ENCODE measurements at regions not wholly inside any gene's neighbourhood (a gene's known extent, or its start where the extent isn't known, plus 50 kb on each side); places are given as distances from the start of the nearest gene placed in this dataset.
A peak's percentile ranks its signal among the peaks of the same experiment; 100 is the strongest.

GRCh38 chr18:64270608-64271007 is 121.7 kb upstream of the LINC00305 start:
- no peak overlapping the region for H3K56ac ChIP-seq (ENCODE audit: insufficient read length, low read depth, low read length)
- H4K5ac ChIP-seq (ENCODE audit: insufficient read length, low read depth, low read length) = no peak overlapping the region
- Mint-ChIP-seq H3K9me3 (peaks cover 19 to 23% of the 10 kb centered on the region in 2 experiments), H3K4me1 (peaks cover 47 to 56% of the 10 kb centered on the region in 2 experiments), H3K4me3 (no peak overlapping the region), H3K36me3 (ENCODE audit: insufficient read depth in 1 of 3, low read depth in 3 of 3) (peaks cover 11 to 20% (median 15%) of the 10 kb centered on the region in 3 experiments), H3K27ac (0 out of 7 replicates have a peak overlapping the region, but pooled peaks of 1 of the 3 experiments have one; percentile 40), H3K27me3 (ENCODE audit: low read depth) (no peaks in the 10 kb centered on the region)
- H2BK120ac ChIP-seq (ENCODE audit: low read depth, low read length, poor library complexity, severe bottlenecking) = no peak overlapping the region
- DNase-seq = no peak
- no peaks in the 10 kb centered on the region for H3K9me3 ChIP-seq (ENCODE audit: control insufficient read depth, low read depth, low read length)
- H4K91ac ChIP-seq (ENCODE audit: insufficient read length, low read depth, low read length) = no peak overlapping the region
- no peak overlapping the region for H2AFZ ChIP-seq (ENCODE audit: low read length)
- no peak overlapping the region for H2BK5ac ChIP-seq (ENCODE audit: insufficient read length, low read length)
- no peak overlapping the region for H2BK12ac ChIP-seq (ENCODE audit: insufficient read length, low read depth, low read length)
- H3K18ac ChIP-seq (ENCODE audit: insufficient read length, low read depth, low read length) = no peak overlapping the region
- H3K9ac ChIP-seq (ENCODE audit: extremely low read depth, insufficient read length, low read length) = no peak overlapping the region
- no peak overlapping the region for H3T11ph ChIP-seq (ENCODE audit: low read length)
- no peak overlapping the region for H3K4ac ChIP-seq (ENCODE audit: low read depth, low read length)
- H3K23ac ChIP-seq (ENCODE audit: insufficient read length, low read depth, low read length) = no peak overlapping the region
- no peak overlapping the region for H3K4me2 ChIP-seq (ENCODE audit: insufficient read depth, insufficient read length, low read length)
- H2BK15ac ChIP-seq (ENCODE audit: low read depth, low read length) = no peak overlapping the region
- no peaks in the 10 kb centered on the region for H3K79me1 ChIP-seq (ENCODE audit: insufficient read depth, low read depth, low read length, poor library complexity, severe bottlenecking)
- H3K23me2 ChIP-seq (ENCODE audit: insufficient read length, low read depth, low read length, poor library complexity, severe bottlenecking) = no peaks in the 10 kb centered on the region
- H3K4me1 ChIP-seq (ENCODE audit: insufficient read depth, low read length) = peaks cover 9% of the 10 kb centered on the region; the same call in 1 of the 2 replicates
- no peaks in the 10 kb centered on the region for H4K20me1 ChIP-seq (ENCODE audit: control insufficient read depth, insufficient read depth, insufficient read length)
- no CpG with 5 or more reads among the region's 1 CpG for WGBS (ENCODE audit: extremely low coverage, insufficient read length, low lambda C conversion rate)
- H3K79me2 ChIP-seq (ENCODE audit: insufficient read depth, low read length) = no peaks in the 10 kb centered on the region
- no peaks in the 10 kb centered on the region for H3K27me3 ChIP-seq (ENCODE audit: insufficient read depth, low read length)
- no peak overlapping the region for H2AK5ac ChIP-seq (ENCODE audit: insufficient read length, low read length)
- no peak for TF ChIP-seq CTCF (conservative IDR thresholded peaks at IDR 0.05)
- no peak overlapping the region for H3K14ac ChIP-seq (ENCODE audit: insufficient read depth, low read length)
- no peak overlapping the region for H4K8ac ChIP-seq (replicated peaks; ENCODE audit: insufficient read length, low read depth, low read length)
- no peak overlapping the region for H2BK20ac ChIP-seq (ENCODE audit: low read depth, low read length, poor library complexity, severe bottlenecking)
- no peak overlapping the region for H3K27ac ChIP-seq (ENCODE audit: insufficient read length, low read depth, low read length)
